Coronary artery (tissue), 2 donors: ENCODE measurements at regions not wholly inside any gene's neighbourhood (a gene's known extent, or its start where the extent isn't known, plus 50 kb on each side); places are given as distances from the start of the nearest gene placed in this dataset.

Experiments used
- DNase-seq: peaks from one replicate; pipeline ENCODE4 v3.0.0-alpha.2; 2017; ENCODE audit warnings: low spot score
- H3K27ac ChIP-seq, 2 donors: fragments of 200-600 bp; sonication (generic); one replicate each; pipeline ENCODE4 v1.5.1; 2016 to 2019
- H3K4me3 ChIP-seq: fragments of 200-600 bp; sonication (generic); 2 replicates; pipeline ENCODE4 v1.5.1; 2016; ENCODE audit warnings: mild to moderate bottlenecking, moderate library complexity
- TF ChIP-seq, protein P1 (sequence below): fragments of 200-600 bp; sonication (generic); IDR thresholded peaks from one replicate; pipeline ENCODE4 v1.5.1; 2019; ENCODE audit warnings: antibody characterized with exemption

DNA sequence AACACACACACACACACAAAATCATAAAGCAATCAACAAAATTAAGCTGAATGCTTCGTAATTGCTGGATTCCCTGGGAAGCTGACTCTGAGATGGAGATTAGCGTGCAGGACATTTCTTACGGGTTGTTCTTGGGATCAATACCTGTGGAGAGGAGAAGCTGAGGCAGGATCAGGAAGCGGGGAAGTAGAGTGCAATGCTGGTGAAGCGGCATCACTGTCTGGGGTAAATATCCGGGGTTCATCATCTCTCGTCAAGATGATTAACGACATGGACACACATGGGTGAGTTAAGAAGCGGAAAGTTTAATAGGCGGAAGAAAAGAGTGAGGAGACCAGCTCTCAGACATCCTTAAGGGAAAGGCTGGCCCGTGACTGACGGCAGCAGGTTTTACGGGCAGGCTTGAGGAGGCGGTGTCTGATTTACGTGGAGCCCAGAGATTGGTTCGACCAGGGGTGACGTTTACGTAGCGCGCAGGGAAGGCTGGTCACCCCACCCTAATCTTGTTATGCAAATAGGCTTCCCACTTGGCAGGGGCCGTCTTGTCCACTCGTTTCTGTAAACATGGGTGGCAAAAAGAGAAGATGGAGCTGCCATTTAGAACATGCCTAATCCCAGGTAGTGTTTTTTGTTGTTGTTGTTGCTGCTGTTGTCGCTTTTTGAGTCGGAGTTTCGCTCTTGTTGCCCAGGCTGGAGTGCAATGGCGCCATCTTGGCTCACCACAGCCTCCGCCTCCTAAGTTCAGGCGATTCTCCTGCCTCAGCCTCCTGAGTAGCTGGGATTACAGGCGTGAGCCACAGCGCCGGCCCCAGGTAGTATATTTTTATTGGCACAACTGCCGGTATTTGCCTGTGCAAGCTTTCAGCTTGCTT, 135.6 kb upstream of the KCNJ15 start:
- H3K4me3 ChIP-seq: no peak overlapping the region
- no peak for DNase-seq
- TF ChIP-seq, protein P1, sequence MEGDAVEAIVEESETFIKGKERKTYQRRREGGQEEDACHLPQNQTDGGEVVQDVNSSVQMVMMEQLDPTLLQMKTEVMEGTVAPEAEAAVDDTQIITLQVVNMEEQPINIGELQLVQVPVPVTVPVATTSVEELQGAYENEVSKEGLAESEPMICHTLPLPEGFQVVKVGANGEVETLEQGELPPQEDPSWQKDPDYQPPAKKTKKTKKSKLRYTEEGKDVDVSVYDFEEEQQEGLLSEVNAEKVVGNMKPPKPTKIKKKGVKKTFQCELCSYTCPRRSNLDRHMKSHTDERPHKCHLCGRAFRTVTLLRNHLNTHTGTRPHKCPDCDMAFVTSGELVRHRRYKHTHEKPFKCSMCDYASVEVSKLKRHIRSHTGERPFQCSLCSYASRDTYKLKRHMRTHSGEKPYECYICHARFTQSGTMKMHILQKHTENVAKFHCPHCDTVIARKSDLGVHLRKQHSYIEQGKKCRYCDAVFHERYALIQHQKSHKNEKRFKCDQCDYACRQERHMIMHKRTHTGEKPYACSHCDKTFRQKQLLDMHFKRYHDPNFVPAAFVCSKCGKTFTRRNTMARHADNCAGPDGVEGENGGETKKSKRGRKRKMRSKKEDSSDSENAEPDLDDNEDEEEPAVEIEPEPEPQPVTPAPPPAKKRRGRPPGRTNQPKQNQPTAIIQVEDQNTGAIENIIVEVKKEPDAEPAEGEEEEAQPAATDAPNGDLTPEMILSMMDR: no peak
- no peak overlapping the region for H3K27ac ChIP-seq

- TF ChIP-seq, protein P1: no peak
- Histone ChIP-seq H3K27ac (no peak overlapping the region), H3K4me3 (no peak overlapping the region)
- no peak for DNase-seq
These were observed 134.7 kb upstream of the KCNJ15 start for GRCh38 chr21:38121888-38122720.

DNA sequence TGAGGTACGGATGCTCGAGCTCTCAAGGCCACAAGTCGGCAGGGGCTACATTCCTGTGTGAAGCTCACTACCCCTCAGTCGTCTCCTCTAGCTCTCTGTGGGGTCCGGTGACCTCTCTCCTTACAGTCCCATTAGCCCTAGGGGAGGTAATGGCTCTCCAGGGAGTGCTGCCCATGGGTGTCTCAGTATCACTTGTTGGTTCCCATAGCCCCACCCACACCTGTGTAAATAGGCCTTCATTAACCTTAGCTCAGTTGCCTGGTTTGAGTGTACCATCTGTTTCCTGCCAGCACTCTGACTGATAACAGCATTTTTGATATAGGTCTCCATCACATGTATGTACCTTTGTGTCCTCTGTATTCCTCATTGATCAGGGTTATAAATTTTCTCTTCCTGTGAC, 133.2 kb upstream of the KCNJ15 start:
- no peak overlapping the region for H3K4me3 ChIP-seq
- DNase-seq: no peak
- H3K27ac ChIP-seq: no peak overlapping the region
- TF ChIP-seq, protein P1: no peak

DNA sequence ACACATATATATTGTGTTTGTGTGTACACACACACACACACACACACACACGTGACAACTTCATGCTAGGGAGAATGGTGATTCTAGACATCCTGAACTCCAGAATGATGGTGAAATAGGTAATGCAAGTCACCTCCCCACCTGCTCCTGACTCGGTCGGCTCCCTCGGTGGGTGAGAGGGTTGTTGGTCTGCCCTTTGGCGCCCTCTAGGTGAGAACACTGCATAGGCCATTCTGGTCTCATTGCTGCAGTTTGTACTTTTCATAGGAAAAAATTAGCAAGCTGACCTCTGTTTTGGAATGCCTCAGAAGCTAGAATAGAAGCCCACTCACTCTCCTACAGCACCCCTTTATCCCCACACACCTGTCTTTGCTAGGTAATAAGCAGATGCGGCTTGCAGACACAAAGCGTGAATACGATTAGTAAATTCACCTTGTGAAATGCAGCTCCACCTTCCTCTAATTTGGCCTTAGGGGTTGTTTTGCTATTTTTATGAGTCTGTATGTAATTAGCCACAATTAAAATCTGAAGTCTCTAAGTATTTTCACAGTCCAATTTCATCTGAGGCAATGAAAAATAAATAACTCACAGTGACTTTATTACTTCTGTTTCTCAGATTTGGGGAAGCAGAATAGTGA, 130.0 kb upstream of the KCNJ15 start:
- H3K4me3 ChIP-seq: no peak overlapping the region
- TF ChIP-seq, protein P1: peak; percentile 56
- no peak overlapping the region for H3K27ac ChIP-seq
- no peak for DNase-seq

- TF ChIP-seq, protein P1: no peak
- Histone ChIP-seq H3K27ac (no peak overlapping the region), H3K4me3 (no peak overlapping the region)
- DNase-seq: no peak
These were observed 127.1 kb upstream of the KCNJ15 start for GRCh38 chr21:38129711-38130110.

GRCh38 chr21:38133240-38133639, 123.6 kb upstream of the KCNJ15 start:
- Histone ChIP-seq H3K27ac (no peak overlapping the region), H3K4me3 (no peak overlapping the region)
- TF ChIP-seq, protein P1: no peak
- DNase-seq: no peak
